ENCODE measurements at regions not wholly inside any gene's neighbourhood (a gene's known extent, or its start where the extent isn't known, plus 50 kb on each side); places are given as distances from the start of the nearest gene placed in this dataset.

DNA sequence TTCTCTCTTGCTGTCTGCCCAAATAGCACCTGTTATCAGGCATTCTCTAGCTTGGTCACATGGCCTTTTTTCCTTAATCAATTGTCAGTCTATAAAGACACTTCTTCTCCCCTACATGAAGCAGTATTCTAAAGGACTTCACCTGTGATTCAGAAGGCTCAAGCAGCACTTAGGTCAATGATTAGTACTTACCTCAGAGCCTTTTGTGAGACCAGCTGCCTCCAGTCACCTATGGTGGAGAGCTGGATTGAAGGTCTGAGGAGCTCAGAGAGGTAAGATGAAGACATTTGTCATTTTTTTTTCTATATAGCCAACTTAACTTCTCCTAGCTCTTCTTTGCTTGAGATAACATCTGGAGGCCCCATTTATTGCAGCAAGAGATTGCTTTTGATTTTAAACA, 278.3 kb upstream of the PCSK5 start:
- Histone ChIP-seq H3K36me3 (ENCODE audit: control insufficient read depth, insufficient read depth, low read length) (no peaks in the 10 kb centered on the region), H3K4me3 (replicated peaks; ENCODE audit: low read depth, low read length) (no peak overlapping the region), H3K27me3 (replicated peaks; ENCODE audit: control insufficient read depth, insufficient read depth, low read length) (no peaks in the 10 kb centered on the region)
- DNase-seq (ENCODE audit: extremely low read depth, insufficient read length): no peak
- TF ChIP-seq, protein P1, sequence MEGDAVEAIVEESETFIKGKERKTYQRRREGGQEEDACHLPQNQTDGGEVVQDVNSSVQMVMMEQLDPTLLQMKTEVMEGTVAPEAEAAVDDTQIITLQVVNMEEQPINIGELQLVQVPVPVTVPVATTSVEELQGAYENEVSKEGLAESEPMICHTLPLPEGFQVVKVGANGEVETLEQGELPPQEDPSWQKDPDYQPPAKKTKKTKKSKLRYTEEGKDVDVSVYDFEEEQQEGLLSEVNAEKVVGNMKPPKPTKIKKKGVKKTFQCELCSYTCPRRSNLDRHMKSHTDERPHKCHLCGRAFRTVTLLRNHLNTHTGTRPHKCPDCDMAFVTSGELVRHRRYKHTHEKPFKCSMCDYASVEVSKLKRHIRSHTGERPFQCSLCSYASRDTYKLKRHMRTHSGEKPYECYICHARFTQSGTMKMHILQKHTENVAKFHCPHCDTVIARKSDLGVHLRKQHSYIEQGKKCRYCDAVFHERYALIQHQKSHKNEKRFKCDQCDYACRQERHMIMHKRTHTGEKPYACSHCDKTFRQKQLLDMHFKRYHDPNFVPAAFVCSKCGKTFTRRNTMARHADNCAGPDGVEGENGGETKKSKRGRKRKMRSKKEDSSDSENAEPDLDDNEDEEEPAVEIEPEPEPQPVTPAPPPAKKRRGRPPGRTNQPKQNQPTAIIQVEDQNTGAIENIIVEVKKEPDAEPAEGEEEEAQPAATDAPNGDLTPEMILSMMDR (IDR thresholded peaks at IDR 0.05; ENCODE audit: insufficient read depth, low read length, poor library complexity, severe bottlenecking): no peak

- H3K36me3 ChIP-seq (ENCODE audit: control insufficient read depth, insufficient read depth, low read length): no peaks in the 10 kb centered on the region
- TF ChIP-seq, protein P1 (IDR thresholded peaks at IDR 0.05; ENCODE audit: insufficient read depth, low read length, poor library complexity, severe bottlenecking): no peak
- no peak overlapping the region for H3K4me3 ChIP-seq (replicated peaks; ENCODE audit: low read depth, low read length)
- DNase-seq (ENCODE audit: extremely low read depth, insufficient read length): no peak
- no peaks in the 10 kb centered on the region for H3K27me3 ChIP-seq (replicated peaks; ENCODE audit: control insufficient read depth, insufficient read depth, low read length)
Observed at GRCh38 chr9:75612754-75613153, 277.7 kb upstream of the PCSK5 start.

- DNase-seq (ENCODE audit: extremely low read depth, insufficient read length): no peak
- H3K36me3 ChIP-seq (ENCODE audit: control insufficient read depth, insufficient read depth, low read length): no peaks in the 10 kb centered on the region
- H3K4me3 ChIP-seq (replicated peaks; ENCODE audit: low read depth, low read length): no peak overlapping the region
- TF ChIP-seq, protein P1 (IDR thresholded peaks at IDR 0.05; ENCODE audit: insufficient read depth, low read length, poor library complexity, severe bottlenecking): no peak
- H3K27me3 ChIP-seq (replicated peaks; ENCODE audit: control insufficient read depth, insufficient read depth, low read length): no peaks in the 10 kb centered on the region
Observed at GRCh38 chr9:75615284-75615683, 275.2 kb upstream of the PCSK5 start.

- no peak overlapping the region for H3K4me3 ChIP-seq (replicated peaks; ENCODE audit: low read depth, low read length)
- no peaks in the 10 kb centered on the region for H3K36me3 ChIP-seq (ENCODE audit: control insufficient read depth, insufficient read depth, low read length)
- DNase-seq (ENCODE audit: extremely low read depth, insufficient read length): no peak
- H3K27me3 ChIP-seq (replicated peaks; ENCODE audit: control insufficient read depth, insufficient read depth, low read length): no peaks in the 10 kb centered on the region
- TF ChIP-seq, protein P1 (IDR thresholded peaks at IDR 0.05; ENCODE audit: insufficient read depth, low read length, poor library complexity, severe bottlenecking): no peak
Observed at GRCh38 chr9:75616052-75616451, 274.4 kb upstream of the PCSK5 start.

- H3K36me3 ChIP-seq (ENCODE audit: control insufficient read depth, insufficient read depth, low read length): no peaks in the 10 kb centered on the region
- H3K4me3 ChIP-seq (replicated peaks; ENCODE audit: low read depth, low read length): no peak overlapping the region
- TF ChIP-seq, protein P1 (IDR thresholded peaks at IDR 0.05; ENCODE audit: insufficient read depth, low read length, poor library complexity, severe bottlenecking): no peak
- H3K27me3 ChIP-seq (replicated peaks; ENCODE audit: control insufficient read depth, insufficient read depth, low read length): no peaks in the 10 kb centered on the region
- no peak for DNase-seq (ENCODE audit: extremely low read depth, insufficient read length)
Observed at GRCh38 chr9:75616841-75617566, 273.5 kb upstream of the PCSK5 start.

DNA sequence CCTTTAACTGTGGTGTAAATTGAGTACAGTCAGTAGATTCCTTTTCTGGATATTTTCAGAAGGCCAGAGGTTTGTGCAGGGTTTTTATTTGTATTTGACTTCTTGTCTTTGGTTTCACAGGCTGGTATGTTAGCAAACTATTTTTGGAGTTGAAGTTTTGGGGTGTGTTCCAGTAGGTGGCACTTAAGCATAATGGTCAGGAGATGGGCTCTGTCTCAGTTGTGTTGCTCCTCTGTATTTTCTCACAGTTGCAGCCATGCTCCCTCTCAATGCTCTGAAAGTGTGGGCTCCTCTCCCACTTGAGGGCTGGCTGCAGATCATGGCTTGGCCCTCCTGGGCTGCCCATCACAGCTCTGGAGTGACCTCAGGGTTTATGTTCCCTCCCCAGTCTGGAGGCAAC, 267.0 kb upstream of the PCSK5 start:
- no peak for DNase-seq (ENCODE audit: extremely low read depth, insufficient read length)
- TF ChIP-seq, protein P1 (IDR thresholded peaks at IDR 0.05; ENCODE audit: insufficient read depth, low read length, poor library complexity, severe bottlenecking): no peak
- no peaks in the 10 kb centered on the region for H3K27me3 ChIP-seq (replicated peaks; ENCODE audit: control insufficient read depth, insufficient read depth, low read length)
- H3K4me3 ChIP-seq (replicated peaks; ENCODE audit: low read depth, low read length): no peak overlapping the region
- no peaks in the 10 kb centered on the region for H3K36me3 ChIP-seq (ENCODE audit: control insufficient read depth, insufficient read depth, low read length)

Data from GM06990 (cell line).